Peyer's patch (tissue), 4 donors: ENCODE measurements at regions not wholly inside any gene's neighbourhood (a gene's known extent, or its start where the extent isn't known, plus 50 kb on each side); places are given as distances from the start of the nearest gene placed in this dataset.

ENCODE experiments used
- POLR2A ChIP-seq, 2 donors: fragments of 450-650 bp; IDR thresholded peaks; one replicate each; pipeline ENCODE4 v1.5.1; 2017; ENCODE audit warnings: antibody characterized with exemption in 2 of 2, mild to moderate bottlenecking in 2 of 2, moderate library complexity in 2 of 2
- TF ChIP-seq, protein P1 (sequence below), 6 experiments: fragments of 450-650 bp in 4 of 6; fragments of 200-600 bp in 2 of 6; sonication (generic) in 1 of 6; IDR thresholded peaks; one replicate each; pipeline ENCODE4 v1.5.1; 2017 to 2019; ENCODE audit warnings: antibody characterized with exemption in 6 of 6, mild to moderate bottlenecking in 3 of 6, moderate library complexity in 1 of 6

DNA sequence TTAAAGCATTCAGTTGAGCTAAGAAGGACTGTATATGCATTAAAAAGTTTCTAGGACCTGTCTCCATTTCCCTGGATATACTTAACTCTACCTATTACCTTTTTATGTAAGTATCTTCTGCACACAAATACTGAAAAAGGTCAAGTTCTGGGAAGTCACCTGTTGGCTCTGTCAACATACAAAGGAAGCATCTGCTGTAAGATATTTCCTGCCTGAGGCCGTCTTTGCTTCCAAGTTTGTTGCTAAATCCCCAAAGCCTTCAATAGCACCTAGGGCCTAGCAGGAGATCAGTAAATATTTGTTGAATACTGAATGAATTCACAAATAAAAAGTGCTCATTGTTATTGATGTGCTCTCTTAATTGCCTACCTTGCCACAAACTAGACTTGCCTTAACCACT lies 188.4 kb downstream of the DUSP6 start:
- TF ChIP-seq, protein P1, sequence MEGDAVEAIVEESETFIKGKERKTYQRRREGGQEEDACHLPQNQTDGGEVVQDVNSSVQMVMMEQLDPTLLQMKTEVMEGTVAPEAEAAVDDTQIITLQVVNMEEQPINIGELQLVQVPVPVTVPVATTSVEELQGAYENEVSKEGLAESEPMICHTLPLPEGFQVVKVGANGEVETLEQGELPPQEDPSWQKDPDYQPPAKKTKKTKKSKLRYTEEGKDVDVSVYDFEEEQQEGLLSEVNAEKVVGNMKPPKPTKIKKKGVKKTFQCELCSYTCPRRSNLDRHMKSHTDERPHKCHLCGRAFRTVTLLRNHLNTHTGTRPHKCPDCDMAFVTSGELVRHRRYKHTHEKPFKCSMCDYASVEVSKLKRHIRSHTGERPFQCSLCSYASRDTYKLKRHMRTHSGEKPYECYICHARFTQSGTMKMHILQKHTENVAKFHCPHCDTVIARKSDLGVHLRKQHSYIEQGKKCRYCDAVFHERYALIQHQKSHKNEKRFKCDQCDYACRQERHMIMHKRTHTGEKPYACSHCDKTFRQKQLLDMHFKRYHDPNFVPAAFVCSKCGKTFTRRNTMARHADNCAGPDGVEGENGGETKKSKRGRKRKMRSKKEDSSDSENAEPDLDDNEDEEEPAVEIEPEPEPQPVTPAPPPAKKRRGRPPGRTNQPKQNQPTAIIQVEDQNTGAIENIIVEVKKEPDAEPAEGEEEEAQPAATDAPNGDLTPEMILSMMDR (IDR thresholded peaks at IDR 0.05), result no peak
- TF ChIP-seq POLR2A (IDR thresholded peaks at IDR 0.05), result no peak
